NOMO-1 (cell line): ENCODE measurements at regions not wholly inside any gene's neighbourhood (a gene's known extent, or its start where the extent isn't known, plus 50 kb on each side); places are given as distances from the start of the nearest gene placed in this dataset.

ENCODE experiments used
- DNase-seq, 2 experiments: peaks; one replicate each; lab custom pipeline; 2025; ENCODE audit not compliant: unreplicated experiment in 2 of 2; lab: John Stamatoyannopoulos, UW

DNA sequence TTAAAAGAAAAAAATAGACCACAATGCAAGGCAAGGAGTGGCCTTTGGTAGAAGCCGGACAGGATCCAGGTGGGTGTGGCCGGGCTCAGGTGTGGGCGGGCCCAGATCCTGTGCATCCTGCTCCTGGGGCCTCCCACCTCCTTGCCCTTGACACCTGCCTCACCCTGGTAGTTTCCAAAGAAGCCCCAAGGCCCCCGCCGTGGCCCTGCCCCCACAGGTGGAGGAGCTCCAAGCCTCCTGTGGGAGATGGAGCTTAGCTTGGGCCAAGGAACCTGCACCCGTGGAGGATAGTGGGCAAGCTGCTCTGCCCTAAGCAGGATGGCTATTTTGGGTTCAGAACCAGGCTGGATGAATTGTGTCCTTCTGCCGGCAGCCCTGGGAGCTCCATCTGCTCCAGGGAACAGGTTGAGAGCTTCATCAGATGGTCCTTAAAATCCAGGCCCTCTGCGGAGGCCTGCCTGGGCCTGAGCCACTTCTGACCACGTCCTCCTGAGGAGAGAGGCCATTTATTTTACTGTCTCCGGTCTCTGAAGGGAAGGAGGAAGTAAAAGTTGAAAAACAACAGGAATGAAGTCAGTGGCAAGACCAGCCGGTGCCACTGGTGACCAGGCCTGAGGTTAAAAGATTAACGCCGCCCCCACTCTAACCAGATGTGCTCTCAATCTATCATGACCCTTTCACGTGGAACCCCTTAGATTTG is 53.9 kb upstream of the KLF13 start:
- peak in 1 of 2 experiments; percentile 50 for DNase-seq

GRCh38 chr15:31273258-31273941 is 53.2 kb upstream of the KLF13 start:
- no peak for DNase-seq

- no peak for DNase-seq
These were observed 51.9 kb upstream of the KLF13 start for GRCh38 chr15:31274496-31275330.

GRCh38 chr15:31275331-31276262 is 51.0 kb upstream of the KLF13 start:
- no peak for DNase-seq

- DNase-seq, result no peak
These were observed 49.9 kb upstream of the KLF13 start for GRCh38 chr15:31276596-31277298.
